Smooth muscle cell (in vitro differentiated cells): ENCODE measurements at regions not wholly inside any gene's neighbourhood (a gene's known extent, or its start where the extent isn't known, plus 50 kb on each side); places are given as distances from the start of the nearest gene placed in this dataset.

Experiments
- DNase-seq: peaks from one replicate; lab custom pipeline; 2025; ENCODE audit not compliant: unreplicated experiment; lab: John Stamatoyannopoulos, UW
- H2AFZ ChIP-seq: fragments of 200-600 bp; sonication (generic); 2 replicates; pipeline ENCODE4 v1.6.0; 2016; ENCODE audit warnings: antibody characterized with exemption, low read depth, mild to moderate bottlenecking
- H3F3A ChIP-seq: fragments of 200-600 bp; sonication (generic); 2 replicates; pipeline ENCODE4 v1.6.0; 2017; ENCODE audit warnings: antibody characterized with exemption, low read depth
- H3K27ac ChIP-seq: fragments of 200-600 bp; sonication (generic); 2 replicates; pipeline ENCODE4 v1.5.1; 2016; ENCODE audit warnings: low read depth, mild to moderate bottlenecking
- H3K27me3 ChIP-seq: fragments of 200-600 bp; sonication (generic); 2 replicates; pipeline ENCODE4 v1.6.1; 2016; ENCODE audit warnings: low read depth, mild to moderate bottlenecking
- H3K36me3 ChIP-seq: fragments of 200-600 bp; sonication (generic); 2 replicates; pipeline ENCODE4 v1.5.1; 2016; ENCODE audit warnings: low read depth
- H3K4me1 ChIP-seq: fragments of 200-600 bp; sonication (generic); 2 replicates; pipeline ENCODE4 v1.5.1; 2016; ENCODE audit warnings: low read depth
- H3K4me2 ChIP-seq: fragments of 200-600 bp; sonication (generic); 2 replicates; pipeline ENCODE4 v1.6.0; 2016; ENCODE audit warnings: mild to moderate bottlenecking
- H3K4me3 ChIP-seq: fragments of 200-600 bp; sonication (generic); 2 replicates; pipeline ENCODE4 v1.5.1; 2016; ENCODE audit warnings: mild to moderate bottlenecking
- H3K79me2 ChIP-seq: fragments of 200-600 bp; sonication (generic); 2 replicates; pipeline ENCODE4 v1.6.0; 2016; ENCODE audit warnings: low read depth, mild to moderate bottlenecking
- H3K9ac ChIP-seq: fragments of 200-600 bp; sonication (generic); 2 replicates; pipeline ENCODE4 v1.6.0; 2016; ENCODE audit warnings: low read depth
- H3K9me3 ChIP-seq: fragments of 200-600 bp; sonication (generic); replicated peaks from 2 replicates; pipeline ENCODE4 v1.5.1; 2016; ENCODE audit warnings: low read depth
- H4K20me1 ChIP-seq: fragments of 200-600 bp; sonication (generic); 2 replicates; pipeline ENCODE4 v1.6.0; 2016; ENCODE audit warnings: low read depth
- WGBS: methylation state at CpG from one replicate; pipeline ENCODE4 v1.1.7; 2016; ENCODE audit warnings: low lambda C conversion rate; 5-methylcytosine and 5-hydroxymethylcytosine counted together
- TF ChIP-seq, protein P1 (sequence below): fragments of 200-600 bp; sonication (generic); IDR thresholded peaks from 2 replicates; pipeline ENCODE4 v1.5.1; 2017; ENCODE audit warnings: borderline replicate concordance, mild to moderate bottlenecking, antibody characterized with exemption; ENCODE audit not compliant: insufficient read depth, poor library complexity, severe bottlenecking

DNA sequence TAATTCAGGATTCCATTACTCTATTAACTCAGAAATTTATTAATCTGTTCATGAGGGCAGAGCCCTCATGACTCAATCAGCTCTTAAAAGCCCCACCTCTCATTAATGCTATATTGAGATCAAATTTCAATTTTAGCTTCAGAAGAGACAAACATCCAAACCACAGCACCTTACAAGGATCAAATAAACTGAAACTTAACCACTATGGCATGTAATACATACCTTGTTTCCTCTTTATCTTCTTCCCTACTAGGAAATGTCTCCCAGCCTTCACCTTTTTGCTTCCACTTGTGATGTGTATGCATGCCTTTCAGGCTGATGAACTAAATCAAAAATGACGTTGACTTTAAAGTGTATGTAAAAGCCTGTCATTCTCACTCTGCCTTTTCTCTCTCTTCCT is 2121.3 kb downstream of the NCAM2 start:
- Histone ChIP-seq H3K9me3 (no peaks in the 10 kb centered on the region), H3K4me1 (no peaks in the 10 kb centered on the region), H3K27me3 (no peaks in the 10 kb centered on the region), H3F3A (no peaks in the 10 kb centered on the region), H3K79me2 (no peaks in the 10 kb centered on the region), H3K27ac (no peak overlapping the region), H2AFZ (no peak overlapping the region), H3K4me3 (no peak overlapping the region), H3K9ac (no peak overlapping the region), H4K20me1 (no peaks in the 10 kb centered on the region), H3K36me3 (no peaks in the 10 kb centered on the region), H3K4me2 (no peak overlapping the region)
- TF ChIP-seq, protein P1, sequence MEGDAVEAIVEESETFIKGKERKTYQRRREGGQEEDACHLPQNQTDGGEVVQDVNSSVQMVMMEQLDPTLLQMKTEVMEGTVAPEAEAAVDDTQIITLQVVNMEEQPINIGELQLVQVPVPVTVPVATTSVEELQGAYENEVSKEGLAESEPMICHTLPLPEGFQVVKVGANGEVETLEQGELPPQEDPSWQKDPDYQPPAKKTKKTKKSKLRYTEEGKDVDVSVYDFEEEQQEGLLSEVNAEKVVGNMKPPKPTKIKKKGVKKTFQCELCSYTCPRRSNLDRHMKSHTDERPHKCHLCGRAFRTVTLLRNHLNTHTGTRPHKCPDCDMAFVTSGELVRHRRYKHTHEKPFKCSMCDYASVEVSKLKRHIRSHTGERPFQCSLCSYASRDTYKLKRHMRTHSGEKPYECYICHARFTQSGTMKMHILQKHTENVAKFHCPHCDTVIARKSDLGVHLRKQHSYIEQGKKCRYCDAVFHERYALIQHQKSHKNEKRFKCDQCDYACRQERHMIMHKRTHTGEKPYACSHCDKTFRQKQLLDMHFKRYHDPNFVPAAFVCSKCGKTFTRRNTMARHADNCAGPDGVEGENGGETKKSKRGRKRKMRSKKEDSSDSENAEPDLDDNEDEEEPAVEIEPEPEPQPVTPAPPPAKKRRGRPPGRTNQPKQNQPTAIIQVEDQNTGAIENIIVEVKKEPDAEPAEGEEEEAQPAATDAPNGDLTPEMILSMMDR, result no peak
- DNase-seq, result no peak
- 79% methylated on average over 1 of the region's 1 CpG for WGBS

DNA sequence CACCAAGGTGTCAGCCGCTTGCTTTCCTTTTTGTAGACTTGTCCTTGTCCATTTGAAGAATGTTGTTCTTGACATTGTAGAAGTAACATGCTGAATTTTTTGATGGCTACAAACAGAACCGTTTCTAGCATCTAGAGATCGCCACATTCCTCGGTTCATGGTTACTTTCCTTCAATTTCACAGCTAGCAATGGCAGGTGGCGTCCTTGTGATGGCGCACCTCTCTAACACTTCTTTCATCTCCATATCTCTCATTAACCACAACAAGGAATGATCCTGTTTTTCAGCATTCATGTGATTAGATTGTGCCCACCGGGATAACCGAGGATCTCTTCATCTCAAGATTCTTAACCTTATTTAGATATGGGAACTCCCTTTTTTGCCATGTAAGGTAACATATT is 2129.8 kb downstream of the NCAM2 start:
- Histone ChIP-seq H3K79me2 (no peaks in the 10 kb centered on the region), H3K4me3 (no peak overlapping the region), H2AFZ (no peak overlapping the region), H3K9me3 (no peaks in the 10 kb centered on the region), H3K4me2 (no peak overlapping the region), H3K4me1 (no peaks in the 10 kb centered on the region), H3K27ac (no peak overlapping the region), H3K27me3 (no peaks in the 10 kb centered on the region), H3F3A (no peaks in the 10 kb centered on the region), H4K20me1 (no peaks in the 10 kb centered on the region), H3K36me3 (no peaks in the 10 kb centered on the region), H3K9ac (no peak overlapping the region)
- WGBS, result 72% methylated on average over 8 of the region's 8 CpGs
- DNase-seq, result no peak
- TF ChIP-seq, protein P1, result no peak

DNA sequence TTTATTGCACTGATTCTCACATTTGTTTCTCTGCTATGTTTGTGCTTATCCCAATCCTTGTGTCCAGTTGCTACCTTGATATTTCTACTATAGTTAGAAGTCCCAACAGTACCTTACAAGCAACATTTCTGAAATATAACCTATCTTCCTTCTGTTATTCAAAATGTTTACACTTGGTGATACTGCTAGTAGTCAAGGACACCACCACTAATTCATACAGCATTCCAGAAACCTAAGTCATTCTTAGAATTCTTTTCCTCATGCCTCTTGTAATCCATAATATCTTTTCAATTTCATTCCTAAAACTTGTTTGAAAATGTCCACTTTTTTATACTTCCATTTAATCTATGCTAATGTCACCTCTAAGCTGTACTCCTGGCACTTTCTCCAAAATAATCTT is 2132.1 kb downstream of the NCAM2 start:
- Histone ChIP-seq H3F3A (no peaks in the 10 kb centered on the region), H4K20me1 (no peaks in the 10 kb centered on the region), H3K27ac (no peak overlapping the region), H3K4me1 (no peaks in the 10 kb centered on the region), H3K9ac (no peak overlapping the region), H3K79me2 (no peaks in the 10 kb centered on the region), H3K4me3 (no peak overlapping the region), H3K27me3 (no peaks in the 10 kb centered on the region), H2AFZ (no peak overlapping the region), H3K4me2 (no peak overlapping the region), H3K36me3 (no peaks in the 10 kb centered on the region), H3K9me3 (no peaks in the 10 kb centered on the region)
- DNase-seq, result no peak
- TF ChIP-seq, protein P1, result no peak

DNA sequence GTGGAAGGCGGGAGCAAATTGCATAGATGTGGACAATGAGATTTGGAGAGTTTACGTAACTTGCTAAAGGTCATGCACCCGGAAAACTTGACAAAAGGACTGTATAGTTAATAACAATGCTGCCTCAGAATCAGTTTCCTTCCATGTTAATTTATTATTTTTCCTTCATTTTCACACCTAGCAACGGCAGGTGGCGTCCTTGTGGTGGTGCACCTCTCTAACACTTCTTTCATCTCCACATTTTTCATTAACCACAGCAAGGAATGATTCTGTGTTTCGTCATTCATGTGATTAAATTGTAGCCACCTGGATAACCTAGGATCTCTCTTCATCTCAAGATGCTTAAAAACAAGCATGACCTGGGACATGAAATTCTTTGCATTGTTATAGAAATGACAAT is 2133.0 kb downstream of the NCAM2 start:
- 77% methylated on average over 6 of the region's 6 CpGs for WGBS
- Histone ChIP-seq H3K27ac (no peak overlapping the region), H3K9me3 (no peaks in the 10 kb centered on the region), H3K27me3 (no peaks in the 10 kb centered on the region), H3K9ac (no peak overlapping the region), H4K20me1 (no peaks in the 10 kb centered on the region), H3K79me2 (no peaks in the 10 kb centered on the region), H3K4me3 (no peak overlapping the region), H3K4me2 (no peak overlapping the region), H3K36me3 (no peaks in the 10 kb centered on the region), H2AFZ (no peak overlapping the region), H3F3A (no peaks in the 10 kb centered on the region), H3K4me1 (no peaks in the 10 kb centered on the region)
- DNase-seq, result no peak
- TF ChIP-seq, protein P1, result no peak
